H54 (cell line): ENCODE measurements at regions not wholly inside any gene's neighbourhood (a gene's known extent, or its start where the extent isn't known, plus 50 kb on each side); places are given as distances from the start of the nearest gene placed in this dataset.

Experiments
- DNase-seq: peaks from one replicate; pipeline ENCODE4 v3.0.0; 2011; ENCODE audit warnings: low spot score, mixed read lengths; ENCODE audit not compliant: insufficient read length
- FAIRE-seq: peaks from 3 replicates; lab custom pipeline; 2011; peaks lifted over from hg19 to GRCh38; lab: Jason Lieb, UNC
- POLR2A ChIP-seq: IDR thresholded peaks from 2 replicates; pipeline ENCODE4 v1.6.1; 2011; ENCODE audit warnings: low read depth, mild to moderate bottlenecking, low read length

GRCh38 chr1:14439015-14439414, 159.5 kb upstream of the KAZN start:
- FAIRE-seq (no peak), DNase-seq (no peak)
- TF ChIP-seq POLR2A = no peak

- no peak for FAIRE-seq
These were observed 158.3 kb upstream of the KAZN start for GRCh38 chr1:14440166-14440565.

GRCh38 chr1:14440731-14441130, 157.8 kb upstream of the KAZN start:
- DNase-seq (no peak), FAIRE-seq (no peak)
- no peak for TF ChIP-seq POLR2A

More at GRCh38 chr1:14440166-14440565, 158.3 kb upstream of the KAZN start:
- TF ChIP-seq POLR2A = no peak
- DNase-seq = no peak

DNA sequence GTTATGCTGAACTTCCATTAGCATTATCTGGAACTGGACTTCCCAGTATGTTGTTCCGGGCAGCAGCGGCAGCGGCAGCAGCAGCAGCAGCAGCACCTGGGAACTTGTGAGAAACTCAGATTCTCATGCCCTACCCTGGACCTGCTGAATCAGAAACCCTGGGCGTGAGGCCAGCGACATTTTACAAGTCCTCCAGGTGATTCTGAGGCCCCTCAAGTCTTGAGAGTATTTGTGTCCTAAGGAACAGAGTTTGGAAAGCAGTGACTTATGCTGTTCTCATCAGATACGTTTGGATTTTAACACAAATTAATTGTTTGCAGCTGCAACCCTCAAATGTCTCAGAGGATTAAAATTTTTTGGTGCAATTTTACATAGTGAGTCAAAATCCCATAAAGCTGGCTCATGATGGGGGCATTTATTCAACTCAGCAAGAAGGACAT, 157.2 kb upstream of the KAZN start:
- TF ChIP-seq POLR2A = no peak
- no peak for DNase-seq
- FAIRE-seq = peak; percentile 89

GRCh38 chr1:14442669-14443068, 155.8 kb upstream of the KAZN start:
- no peak for FAIRE-seq
- TF ChIP-seq POLR2A = no peak
- DNase-seq = no peak

DNA sequence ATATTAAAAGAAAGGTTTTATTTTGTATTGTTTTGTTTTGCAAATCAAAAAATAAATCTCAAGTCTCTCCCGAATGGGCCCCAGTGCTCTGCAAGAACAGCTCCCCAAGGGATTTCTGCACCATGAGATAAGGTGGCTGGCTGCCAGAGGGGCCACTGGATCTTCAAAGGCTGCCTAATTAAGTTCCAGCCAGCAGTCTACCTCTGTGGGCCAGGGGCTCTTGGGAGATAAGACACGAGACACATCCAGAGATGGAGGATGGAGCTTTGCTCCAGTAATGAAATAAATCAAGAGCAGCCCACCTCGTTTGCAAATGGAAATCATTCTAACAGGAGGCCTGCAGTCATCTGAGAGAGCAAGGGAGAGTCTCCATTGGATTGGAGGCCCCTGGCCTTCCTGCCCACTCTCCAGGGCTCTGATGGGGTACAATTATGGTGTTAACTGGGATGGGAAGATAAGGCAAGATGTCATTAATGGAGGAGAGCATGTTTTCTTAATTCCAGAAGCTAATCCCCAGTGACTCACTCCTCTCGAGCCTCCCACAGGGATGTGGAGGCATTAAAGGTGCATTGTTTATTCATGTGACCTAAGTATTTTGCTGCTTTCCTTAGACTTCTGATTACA, 155.2 kb upstream of the KAZN start:
- DNase-seq = no peak
- no peak for FAIRE-seq
- no peak for TF ChIP-seq POLR2A

- DNase-seq = no peak
- FAIRE-seq = no peak
- no peak for TF ChIP-seq POLR2A
These were observed 147.3 kb upstream of the KAZN start for GRCh38 chr1:14451217-14451616.

DNA sequence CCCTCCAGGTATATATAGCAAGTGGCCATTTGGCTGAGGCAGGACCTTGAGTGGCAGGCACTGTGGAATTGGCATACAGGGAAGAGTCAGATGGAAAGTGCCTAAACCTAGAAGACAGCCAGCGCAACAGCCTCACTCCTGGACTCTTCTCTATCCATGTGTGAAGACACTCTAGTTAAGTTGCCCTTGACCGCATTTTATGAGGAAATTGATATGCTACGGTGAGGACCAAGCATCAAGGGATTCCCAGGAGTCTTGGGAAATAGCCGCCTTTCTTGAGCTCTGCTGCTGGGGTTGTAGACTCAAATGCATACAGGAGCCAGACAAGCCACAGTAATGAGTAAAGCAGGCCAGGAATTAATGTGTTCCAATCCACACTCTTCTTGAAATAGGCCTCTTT, 145.9 kb upstream of the KAZN start:
- TF ChIP-seq POLR2A = no peak
- no peak for DNase-seq
- FAIRE-seq = no peak

GRCh38 chr1:14460173-14460572, 138.3 kb upstream of the KAZN start:
- TF ChIP-seq POLR2A = no peak
- no peak for FAIRE-seq
- no peak for DNase-seq

DNA sequence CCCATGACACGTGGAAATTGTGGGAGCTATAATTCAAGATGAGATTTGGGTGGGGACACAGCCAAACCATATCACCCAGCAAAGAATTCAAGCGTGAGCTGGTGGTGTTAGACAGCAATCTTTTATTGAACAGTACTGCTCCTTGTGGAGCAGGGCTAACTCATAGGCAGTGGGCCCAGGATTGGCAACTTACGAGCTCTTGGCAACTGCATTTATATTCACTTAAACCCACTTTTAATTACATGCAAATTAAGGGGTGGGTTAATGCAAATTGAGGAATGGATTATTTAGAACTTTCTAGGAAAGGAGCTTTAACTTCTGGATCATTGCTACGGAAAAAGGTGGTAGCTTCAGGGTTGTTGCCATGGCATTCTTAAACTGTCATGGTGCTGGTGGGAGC, 135.6 kb upstream of the KAZN start:
- no peak for TF ChIP-seq POLR2A
- no peak for DNase-seq
- no peak for FAIRE-seq

DNA sequence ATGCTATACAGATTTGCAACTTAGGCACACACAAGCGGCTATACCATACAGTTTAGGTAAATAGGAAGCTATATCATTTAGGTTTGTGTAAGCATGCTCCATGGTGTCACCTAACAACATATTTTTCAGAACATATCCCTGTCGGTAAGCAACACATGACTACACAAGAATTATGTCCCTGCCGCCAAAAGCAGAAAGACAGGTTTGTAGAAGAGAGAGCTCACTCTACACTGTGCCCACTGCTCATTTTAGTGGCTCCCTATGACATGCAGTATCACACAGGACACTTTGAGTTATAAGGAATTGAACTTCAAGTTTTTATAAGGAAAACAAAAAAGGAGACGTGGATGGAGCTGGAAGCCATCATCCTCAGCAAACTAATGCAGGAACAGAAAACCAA, 132.5 kb upstream of the KAZN start:
- DNase-seq = no peak
- no peak for FAIRE-seq
- no peak for TF ChIP-seq POLR2A

DNA sequence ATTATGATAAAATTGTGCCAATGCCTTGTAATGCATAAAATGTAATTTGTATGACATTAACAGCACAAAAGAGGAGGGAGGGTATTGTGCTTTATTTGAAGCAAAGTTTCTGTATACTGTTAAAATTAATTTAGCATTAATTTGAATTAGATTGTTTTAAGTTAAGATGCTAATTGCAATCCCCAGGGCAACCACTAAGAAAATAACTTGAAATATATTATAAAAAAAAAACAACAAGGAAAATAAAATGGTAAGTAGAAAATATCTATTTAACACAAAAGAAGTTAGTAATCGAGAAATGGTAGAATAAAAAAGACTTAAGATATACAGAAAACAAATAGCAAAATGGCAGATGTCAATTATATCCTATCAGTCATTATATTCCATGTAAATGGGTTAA, 131.4 kb upstream of the KAZN start:
- FAIRE-seq (no peak), DNase-seq (no peak)
- no peak for TF ChIP-seq POLR2A

- DNase-seq (no peak), FAIRE-seq (no peak)
- TF ChIP-seq POLR2A = no peak
These were observed 129.7 kb upstream of the KAZN start for GRCh38 chr1:14468751-14469150.

DNA sequence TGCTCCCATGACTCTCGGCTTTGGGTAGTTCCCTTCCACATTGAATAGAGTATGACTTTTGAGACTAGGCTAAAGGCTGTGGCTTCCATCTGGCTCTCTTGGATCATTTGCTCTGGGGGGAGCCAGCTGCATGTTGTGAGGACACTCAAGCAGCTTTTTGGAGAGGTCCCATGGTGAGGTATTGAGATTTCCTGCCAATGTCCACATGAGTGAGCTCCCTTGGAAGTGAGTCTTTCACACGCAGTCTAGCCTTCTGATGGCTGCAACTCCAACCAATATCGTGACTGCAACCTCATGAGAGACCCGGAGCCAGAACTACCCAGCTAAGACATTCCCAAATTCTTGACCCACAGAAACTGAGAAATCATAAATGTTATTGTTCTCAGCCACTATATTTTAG, 127.7 kb upstream of the KAZN start:
- FAIRE-seq = no peak

GRCh38 chr1:14474856-14475255, 123.6 kb upstream of the KAZN start:
- FAIRE-seq (no peak), DNase-seq (no peak)

More for the DNA sequence above, 127.7 kb upstream of the KAZN start:
- no peak for DNase-seq
- TF ChIP-seq POLR2A = no peak

DNA sequence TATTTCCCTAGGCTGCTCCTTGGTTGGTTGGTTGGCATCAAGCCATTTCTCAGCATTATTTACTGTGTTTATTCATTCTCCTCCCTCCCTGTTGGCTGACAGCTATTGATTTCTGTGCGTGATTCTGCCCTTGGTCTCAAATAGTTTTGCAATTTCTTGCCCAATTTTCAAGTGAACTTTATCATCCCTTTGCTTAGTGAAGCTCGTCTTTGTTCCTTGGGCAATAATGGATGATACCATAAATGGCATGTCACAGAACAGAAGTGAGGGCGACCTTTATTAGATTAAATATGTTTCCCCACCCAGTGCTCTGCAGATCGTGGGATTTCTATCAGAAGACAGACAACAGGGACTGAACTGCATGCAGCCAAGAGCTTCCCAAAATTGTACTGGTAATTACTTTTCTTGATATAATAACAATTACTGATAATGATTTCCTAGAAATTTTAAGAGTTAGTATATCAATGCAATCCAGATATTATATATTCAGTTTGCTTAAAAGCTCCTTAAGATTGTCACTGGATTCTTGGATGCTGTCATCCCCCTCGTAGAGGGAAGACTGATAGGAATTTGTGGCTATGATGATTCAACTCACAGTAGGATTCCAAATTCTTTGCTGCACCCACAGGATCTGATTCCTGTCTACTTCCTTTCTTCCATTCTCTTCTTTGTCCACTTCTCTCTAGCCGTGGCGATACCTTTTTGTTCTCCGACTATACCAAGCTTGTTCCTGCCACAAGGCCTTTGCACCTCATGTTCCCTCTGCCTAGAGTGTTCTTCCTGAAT, 122.1 kb upstream of the KAZN start:
- FAIRE-seq (peak; percentile 90), DNase-seq (peak; percentile 49)
- no peak for TF ChIP-seq POLR2A

More at GRCh38 chr1:14474856-14475255, 123.6 kb upstream of the KAZN start:
- TF ChIP-seq POLR2A = no peak
